Nephron progenitor cell (in vitro differentiated cells): ENCODE measurements at regions not wholly inside any gene's neighbourhood (a gene's known extent, or its start where the extent isn't known, plus 50 kb on each side); places are given as distances from the start of the nearest gene placed in this dataset.

Experiments used
- DNase-seq: peaks from one replicate; pipeline ENCODE4 v3.0.0; 2021
- H3K27ac Mint-ChIP-seq: 2 replicates; pipeline ENCODE4 v1.8.0; 2021; ENCODE audit warnings: mild to moderate bottlenecking, moderate library complexity, mixed read lengths
- H3K27me3 Mint-ChIP-seq: 2 replicates; pipeline ENCODE4 v1.8.0; 2021; ENCODE audit warnings: mild to moderate bottlenecking, low read depth, mixed read lengths; ENCODE audit not compliant: poor library complexity
- H3K36me3 Mint-ChIP-seq: 2 replicates; pipeline ENCODE4 v1.8.0; 2021; ENCODE audit warnings: low read depth, mixed read lengths
- H3K4me1 Mint-ChIP-seq: 2 replicates; pipeline ENCODE4 v1.8.0; 2021; ENCODE audit warnings: mixed read lengths
- H3K4me3 Mint-ChIP-seq: 2 replicates; pipeline ENCODE4 v1.8.0; 2021; ENCODE audit warnings: mild to moderate bottlenecking, moderate library complexity, mixed read lengths
- H3K9me3 Mint-ChIP-seq: 2 replicates; pipeline ENCODE4 v1.8.0; 2021; ENCODE audit warnings: mild to moderate bottlenecking, moderate library complexity, mixed read lengths
- CTCF ChIP-seq: fragments of 200-600 bp; sonication (generic); IDR thresholded peaks from 2 replicates; pipeline ENCODE4 v1.5.0; 2021; ENCODE audit warnings: antibody characterized with exemption

- no peak overlapping the region for H3K27ac Mint-ChIP-seq
- H3K4me3 Mint-ChIP-seq: no peak overlapping the region
- TF ChIP-seq CTCF: no peak
- no peaks in the 10 kb centered on the region for H3K36me3 Mint-ChIP-seq
- no peak for DNase-seq
- no peaks in the 10 kb centered on the region for H3K27me3 Mint-ChIP-seq
- H3K9me3 Mint-ChIP-seq: no peaks in the 10 kb centered on the region
- H3K4me1 Mint-ChIP-seq: no peaks in the 10 kb centered on the region
Observed at GRCh38 chr13:105168295-105168694, 1367.2 kb downstream of the EFNB2 start.

GRCh38 chr13:105167385-105167784 lies 1368.1 kb downstream of the EFNB2 start:
- Mint-ChIP-seq H3K27ac (no peak overlapping the region), H3K36me3 (no peaks in the 10 kb centered on the region), H3K9me3 (no peaks in the 10 kb centered on the region), H3K4me1 (no peaks in the 10 kb centered on the region), H3K4me3 (no peak overlapping the region), H3K27me3 (no peaks in the 10 kb centered on the region)
- no peak for TF ChIP-seq CTCF
- no peak for DNase-seq

GRCh38 chr13:105165449-105166125 lies 1369.9 kb downstream of the EFNB2 start:
- H3K9me3 Mint-ChIP-seq: no peaks in the 10 kb centered on the region
- H3K27me3 Mint-ChIP-seq: no peaks in the 10 kb centered on the region
- H3K36me3 Mint-ChIP-seq: no peaks in the 10 kb centered on the region
- no peak overlapping the region for H3K27ac Mint-ChIP-seq
- TF ChIP-seq CTCF: no peak
- no peak overlapping the region for H3K4me3 Mint-ChIP-seq
- DNase-seq: no peak
- H3K4me1 Mint-ChIP-seq: no peaks in the 10 kb centered on the region

GRCh38 chr13:105159841-105160240 lies 1375.6 kb downstream of the EFNB2 start:
- Mint-ChIP-seq H3K4me3 (no peak overlapping the region), H3K4me1 (no peaks in the 10 kb centered on the region), H3K36me3 (no peaks in the 10 kb centered on the region), H3K27me3 (no peaks in the 10 kb centered on the region), H3K9me3 (peaks cover 13% of the 10 kb centered on the region), H3K27ac (no peak overlapping the region)
- DNase-seq: no peak
- TF ChIP-seq CTCF: no peak

- Mint-ChIP-seq H3K9me3 (peaks cover 17% of the 10 kb centered on the region), H3K4me3 (no peak overlapping the region), H3K27ac (no peak overlapping the region), H3K4me1 (no peaks in the 10 kb centered on the region), H3K36me3 (no peaks in the 10 kb centered on the region), H3K27me3 (no peaks in the 10 kb centered on the region)
- no peak for DNase-seq
- TF ChIP-seq CTCF: no peak
Observed at GRCh38 chr13:105153611-105154010, 1381.9 kb downstream of the EFNB2 start.

GRCh38 chr13:105151639-105152038 lies 1383.8 kb downstream of the EFNB2 start:
- Mint-ChIP-seq H3K27me3 (no peaks in the 10 kb centered on the region), H3K9me3 (peaks cover 6% of the 10 kb centered on the region), H3K4me1 (no peaks in the 10 kb centered on the region), H3K4me3 (no peak overlapping the region), H3K36me3 (no peaks in the 10 kb centered on the region), H3K27ac (no peak overlapping the region)
- TF ChIP-seq CTCF: no peak
- no peak for DNase-seq
